Neuron (in vitro differentiated cells): ENCODE measurements at regions not wholly inside any gene's neighbourhood (a gene's known extent, or its start where the extent isn't known, plus 50 kb on each side); places are given as distances from the start of the nearest gene placed in this dataset.

Experiments used
- H2AFZ ChIP-seq: one replicate; pipeline ENCODE4 v1.6.1; 2013; ENCODE audit warnings: low read depth, mild to moderate bottlenecking, inconsistent platforms, low read length, moderate library complexity
- H3K27me3 ChIP-seq: one replicate; pipeline ENCODE4 v1.6.1; 2013; ENCODE audit warnings: low read length; ENCODE audit not compliant: insufficient read depth
- H3K36me3 ChIP-seq: one replicate; pipeline ENCODE4 v1.6.1; 2013; ENCODE audit warnings: low read length; ENCODE audit not compliant: insufficient read depth
- H3K4me1 ChIP-seq: one replicate; pipeline ENCODE4 v1.6.1; 2013; ENCODE audit warnings: low read length; ENCODE audit not compliant: insufficient read depth
- H3K4me3 ChIP-seq: 2 replicates; pipeline ENCODE4 v1.5.1; 2013; ENCODE audit warnings: mild to moderate bottlenecking, low read length, moderate library complexity
- H3K9me3 ChIP-seq: one replicate; pipeline ENCODE4 v1.6.1; 2013; ENCODE audit warnings: low read length

DNA sequence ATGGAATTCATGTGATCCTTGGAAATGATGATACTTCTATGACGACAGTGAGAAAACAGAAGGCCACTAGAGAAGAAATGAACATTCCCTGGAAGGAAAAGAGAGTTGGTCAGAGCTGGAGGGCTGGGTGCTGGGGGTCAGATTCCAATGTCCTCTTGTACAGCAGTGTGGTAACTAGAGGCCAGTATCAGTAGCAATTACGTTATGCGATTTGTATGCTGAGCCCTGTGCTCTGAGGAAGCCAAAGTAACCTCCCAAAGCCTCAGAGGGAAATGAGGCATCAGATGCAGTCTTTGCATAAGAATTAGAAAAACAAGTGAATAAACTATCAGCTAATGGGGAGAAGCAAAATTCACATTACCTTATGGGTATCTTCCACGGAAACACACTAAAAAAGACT is 65.5 kb upstream of the SLC4A11 start:
- Histone ChIP-seq H3K4me1 (no peaks in the 10 kb centered on the region), H3K27me3 (no peaks in the 10 kb centered on the region), H3K36me3 (peaks cover 53% of the 10 kb centered on the region), H3K9me3 (no peaks in the 10 kb centered on the region), H3K4me3 (no peak overlapping the region), H2AFZ (no peak overlapping the region)

DNA sequence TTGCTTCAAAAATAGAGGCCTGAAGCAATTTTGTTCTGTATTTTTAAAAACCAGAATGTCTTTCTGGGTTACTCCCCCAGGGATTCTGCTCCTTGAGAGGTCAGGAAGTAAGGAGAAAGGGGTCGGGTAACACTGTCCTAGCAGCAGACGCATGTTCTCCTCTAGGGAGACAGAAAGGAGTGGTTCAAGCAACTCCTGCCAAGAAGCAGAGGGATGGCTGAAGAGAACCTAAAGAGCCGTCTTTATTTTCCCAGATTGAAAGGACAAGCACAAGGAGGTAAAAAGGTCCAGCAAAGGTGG is 58.0 kb upstream of the SLC4A11 start:
- Histone ChIP-seq H3K4me3 (no peak overlapping the region), H3K4me1 (no peaks in the 10 kb centered on the region), H2AFZ (no peak overlapping the region), H3K9me3 (no peaks in the 10 kb centered on the region), H3K36me3 (peaks cover 52% of the 10 kb centered on the region), H3K27me3 (no peaks in the 10 kb centered on the region)

DNA sequence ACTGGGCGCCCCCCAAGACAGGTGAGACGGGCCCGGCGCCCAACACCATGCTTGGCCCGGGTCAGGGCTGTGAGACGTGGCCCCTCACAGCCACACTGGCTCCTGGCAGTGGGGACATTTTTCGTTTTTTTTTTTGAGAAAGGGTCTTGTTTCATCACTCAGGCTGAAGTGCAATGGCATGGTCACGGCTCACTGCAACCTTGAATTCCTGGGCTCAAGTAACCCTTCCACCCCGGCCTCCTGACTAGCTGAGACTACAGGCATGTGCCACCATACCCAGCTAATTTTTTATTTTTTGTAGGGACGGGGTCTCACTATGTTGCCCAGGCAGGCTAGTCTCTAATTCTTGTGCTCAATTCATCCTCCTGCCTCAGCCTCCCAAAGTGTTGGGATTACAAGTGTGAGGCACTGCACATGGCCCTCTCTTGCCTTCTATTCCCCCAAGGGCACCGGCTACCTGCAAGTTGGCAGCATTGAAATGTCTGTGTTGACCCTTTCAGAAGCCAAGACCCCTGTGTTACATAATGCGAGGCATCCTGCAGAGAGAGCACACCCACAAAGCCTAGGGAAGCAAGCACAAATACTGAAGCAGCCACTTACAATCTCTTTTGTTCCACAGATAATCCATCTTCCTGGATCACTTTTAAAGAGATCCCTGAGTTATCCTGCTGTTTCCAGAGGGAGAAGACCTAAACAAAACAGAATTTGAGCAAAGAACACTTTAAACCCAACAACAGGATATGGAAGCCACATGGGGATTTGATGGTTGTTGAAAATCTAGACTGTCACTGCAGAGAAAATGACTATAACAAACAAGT is 57.5 kb upstream of the SLC4A11 start:
- Histone ChIP-seq H3K36me3 (peaks cover 57% of the 10 kb centered on the region), H2AFZ (no peak overlapping the region), H3K4me1 (no peaks in the 10 kb centered on the region), H3K27me3 (no peaks in the 10 kb centered on the region), H3K4me3 (no peak overlapping the region), H3K9me3 (no peaks in the 10 kb centered on the region)
